IPS-20b (cell line): ENCODE measurements at regions not wholly inside any gene's neighbourhood (a gene's known extent, or its start where the extent isn't known, plus 50 kb on each side); places are given as distances from the start of the nearest gene placed in this dataset.

Experiments used
- H3K27ac ChIP-seq: one replicate; pipeline ENCODE4 v1.5.1; 2013; ENCODE audit warnings: low read length
- H3K27me3 ChIP-seq: 2 replicates; pipeline ENCODE4 v1.6.1; 2013; ENCODE audit warnings: mild to moderate bottlenecking, low read length, inconsistent platforms; ENCODE audit not compliant: insufficient read depth
- H3K36me3 ChIP-seq: 2 replicates; pipeline ENCODE4 v1.6.1; 2013; ENCODE audit warnings: low read depth, mild to moderate bottlenecking, inconsistent platforms, low read length, moderate library complexity; ENCODE audit not compliant: insufficient read depth
- H3K4me1 ChIP-seq: 2 replicates; pipeline ENCODE4 v1.6.1; 2013; ENCODE audit warnings: mild to moderate bottlenecking, control low read depth, inconsistent platforms, low read length, moderate library complexity; ENCODE audit not compliant: insufficient read depth
- H3K4me3 ChIP-seq: 2 replicates; pipeline ENCODE4 v1.5.1; 2013; ENCODE audit warnings: mild to moderate bottlenecking, low read length, inconsistent platforms
- H3K9ac ChIP-seq: 2 replicates; pipeline ENCODE4 v1.6.1; 2013; ENCODE audit warnings: low read depth, mild to moderate bottlenecking, inconsistent platforms, low read length, moderate library complexity
- H3K9me3 ChIP-seq: 2 replicates; pipeline ENCODE4 v1.6.1; 2013; ENCODE audit warnings: mild to moderate bottlenecking, low read depth, low read length, inconsistent platforms; ENCODE audit not compliant: insufficient read depth

GRCh38 chr7:63008366-63008765 is 990.3 kb upstream of the ZNF722 start:
- H3K4me3 ChIP-seq: no peak overlapping the region
- peaks cover 84% of the 10 kb centered on the region for H3K9me3 ChIP-seq
- H3K9ac ChIP-seq: no peak overlapping the region
- no peaks in the 10 kb centered on the region for H3K4me1 ChIP-seq
- H3K27me3 ChIP-seq: no peaks in the 10 kb centered on the region
- H3K27ac ChIP-seq: no peak overlapping the region
- H3K36me3 ChIP-seq: no peaks in the 10 kb centered on the region

GRCh38 chr7:63009771-63010170 is 988.9 kb upstream of the ZNF722 start:
- no peak overlapping the region for H3K9ac ChIP-seq
- no peak overlapping the region for H3K4me3 ChIP-seq
- no peaks in the 10 kb centered on the region for H3K36me3 ChIP-seq
- H3K9me3 ChIP-seq: peaks cover 84% of the 10 kb centered on the region
- H3K4me1 ChIP-seq: no peaks in the 10 kb centered on the region
- H3K27ac ChIP-seq: no peak overlapping the region
- H3K27me3 ChIP-seq: no peaks in the 10 kb centered on the region

GRCh38 chr7:63012633-63013183 is 985.9 kb upstream of the ZNF722 start:
- Histone ChIP-seq H3K9ac (no peak overlapping the region), H3K27ac (no peak overlapping the region), H3K4me1 (no peaks in the 10 kb centered on the region), H3K36me3 (no peaks in the 10 kb centered on the region), H3K9me3 (peaks cover 85% of the 10 kb centered on the region), H3K4me3 (no peak overlapping the region), H3K27me3 (no peaks in the 10 kb centered on the region)

- Histone ChIP-seq H3K27ac (no peak overlapping the region), H3K9me3 (peaks cover 88% of the 10 kb centered on the region), H3K9ac (no peak overlapping the region), H3K36me3 (no peaks in the 10 kb centered on the region), H3K4me1 (no peaks in the 10 kb centered on the region), H3K4me3 (no peak overlapping the region), H3K27me3 (no peaks in the 10 kb centered on the region)
Observed at GRCh38 chr7:63014792-63015191, 983.9 kb upstream of the ZNF722 start.

- H3K27ac ChIP-seq: no peak overlapping the region
- no peak overlapping the region for H3K9ac ChIP-seq
- H3K4me3 ChIP-seq: no peak overlapping the region
- H3K27me3 ChIP-seq: no peaks in the 10 kb centered on the region
- H3K9me3 ChIP-seq: peaks cover 93% of the 10 kb centered on the region
- H3K36me3 ChIP-seq: no peaks in the 10 kb centered on the region
- H3K4me1 ChIP-seq: no peaks in the 10 kb centered on the region
Observed at GRCh38 chr7:63023182-63023787, 975.4 kb upstream of the ZNF722 start.

GRCh38 chr7:63024446-63024845 is 974.2 kb upstream of the ZNF722 start:
- no peaks in the 10 kb centered on the region for H3K36me3 ChIP-seq
- peaks cover 93% of the 10 kb centered on the region for H3K9me3 ChIP-seq
- H3K27ac ChIP-seq: no peak overlapping the region

GRCh38 chr7:63025815-63026214 is 972.8 kb upstream of the ZNF722 start:
- H3K4me3 ChIP-seq: no peak overlapping the region
- no peak overlapping the region for H3K27ac ChIP-seq
- peaks cover 93% of the 10 kb centered on the region for H3K9me3 ChIP-seq
- no peaks in the 10 kb centered on the region for H3K27me3 ChIP-seq
- no peak overlapping the region for H3K9ac ChIP-seq
- no peaks in the 10 kb centered on the region for H3K4me1 ChIP-seq
- H3K36me3 ChIP-seq: no peaks in the 10 kb centered on the region

More at GRCh38 chr7:63024446-63024845, 974.2 kb upstream of the ZNF722 start:
- no peak overlapping the region for H3K9ac ChIP-seq
- H3K4me3 ChIP-seq: no peak overlapping the region
- H3K27me3 ChIP-seq: no peaks in the 10 kb centered on the region
- H3K4me1 ChIP-seq: no peaks in the 10 kb centered on the region

GRCh38 chr7:63027075-63027474 is 971.6 kb upstream of the ZNF722 start:
- Histone ChIP-seq H3K27me3 (no peaks in the 10 kb centered on the region), H3K9ac (no peak overlapping the region), H3K4me3 (no peak overlapping the region), H3K9me3 (peaks cover 94% of the 10 kb centered on the region), H3K36me3 (no peaks in the 10 kb centered on the region), H3K27ac (no peak overlapping the region), H3K4me1 (no peaks in the 10 kb centered on the region)

GRCh38 chr7:63028376-63029206 is 970.1 kb upstream of the ZNF722 start:
- Histone ChIP-seq H3K27ac (no peak overlapping the region), H3K4me3 (no peak overlapping the region), H3K9me3 (peaks cover 93% of the 10 kb centered on the region), H3K4me1 (no peaks in the 10 kb centered on the region), H3K27me3 (no peaks in the 10 kb centered on the region), H3K36me3 (no peaks in the 10 kb centered on the region), H3K9ac (no peak overlapping the region)

GRCh38 chr7:63029207-63029522 is 969.5 kb upstream of the ZNF722 start:
- Histone ChIP-seq H3K27me3 (no peaks in the 10 kb centered on the region), H3K36me3 (no peaks in the 10 kb centered on the region), H3K9ac (no peak overlapping the region), H3K4me3 (no peak overlapping the region), H3K9me3 (peaks cover 91% of the 10 kb centered on the region), H3K27ac (no peak overlapping the region), H3K4me1 (no peaks in the 10 kb centered on the region)

GRCh38 chr7:63030061-63030460 is 968.6 kb upstream of the ZNF722 start:
- Histone ChIP-seq H3K27ac (no peak overlapping the region), H3K4me1 (no peaks in the 10 kb centered on the region), H3K9me3 (peaks cover 91% of the 10 kb centered on the region), H3K36me3 (no peaks in the 10 kb centered on the region), H3K27me3 (no peaks in the 10 kb centered on the region), H3K4me3 (no peak overlapping the region), H3K9ac (no peak overlapping the region)

GRCh38 chr7:63031838-63032436 is 966.7 kb upstream of the ZNF722 start:
- no peaks in the 10 kb centered on the region for H3K4me1 ChIP-seq

More at GRCh38 chr7:63031838-63032436, 966.7 kb upstream of the ZNF722 start:
- Histone ChIP-seq H3K27ac (no peak overlapping the region), H3K27me3 (no peaks in the 10 kb centered on the region), H3K4me3 (no peak overlapping the region), H3K9ac (no peak overlapping the region), H3K36me3 (no peaks in the 10 kb centered on the region), H3K9me3 (peaks cover 94% of the 10 kb centered on the region)
